ENCODE measurements at regions not wholly inside any gene's neighbourhood (a gene's known extent, or its start where the extent isn't known, plus 50 kb on each side); places are given as distances from the start of the nearest gene placed in this dataset.

- intact Hi-C loops (cut with DNase I; ENCODE audit: low total_unique reads), result no loop called here
- no peak for TF ChIP-seq CTCF (IDR thresholded peaks at IDR 0.05 in 8 of 11, conservative IDR thresholded peaks at IDR 0.05 in 3 of 11)
- TF ChIP-seq POLR2AphosphoS5 (IDR thresholded peaks at IDR 0.05), result no peak
- no peak for TF ChIP-seq POLR2A (IDR thresholded peaks at IDR 0.05)
- H3K27ac ChIP-seq, result no peak overlapping the region
Observed at GRCh38 chr12:93146970-93147369, 217.9 kb upstream of the EEA1 start.

GRCh38 chr12:93148412-93148811 is 219.3 kb upstream of the EEA1 start:
- intact Hi-C loops (cut with DNase I; ENCODE audit: low total_unique reads), result no loop called here
- Histone ChIP-seq H3K36me3 (no peaks in the 10 kb centered on the region), H3K4me1 (no peaks in the 10 kb centered on the region), H3K27me3 (replicated peaks in 1 of 7) (no peaks in the 10 kb centered on the region), H3K4me3 (no peak overlapping the region), H3K9me3 (no peaks in the 10 kb centered on the region), H3K27ac (no peak overlapping the region)
- 83 to 94% (median 84%) methylated on average over 3 of the region's 3 CpGs for WGBS, 5 donors
- TF ChIP-seq POLR2A (IDR thresholded peaks at IDR 0.05) (no peak), POLR2AphosphoS5 (IDR thresholded peaks at IDR 0.05) (no peak), CTCF (IDR thresholded peaks at IDR 0.05 in 8 of 11, conservative IDR thresholded peaks at IDR 0.05 in 3 of 11) (no peak)
- no peak for DNase-seq

More at GRCh38 chr12:93146970-93147369, 217.9 kb upstream of the EEA1 start:
- Histone ChIP-seq H3K9me3 (no peaks in the 10 kb centered on the region), H3K36me3 (no peaks in the 10 kb centered on the region), H3K4me1 (no peaks in the 10 kb centered on the region), H3K27me3 (replicated peaks in 1 of 7) (no peaks in the 10 kb centered on the region), H3K4me3 (no peak overlapping the region)
- DNase-seq, result no peak

- Histone ChIP-seq H3K36me3 (no peaks in the 10 kb centered on the region), H3K9me3 (no peaks in the 10 kb centered on the region), H3K27ac (no peak overlapping the region), H3K4me1 (no peaks in the 10 kb centered on the region), H3K27me3 (replicated peaks in 1 of 7) (no peaks in the 10 kb centered on the region), H3K4me3 (no peak overlapping the region)
- no peak for DNase-seq
- 87 to 98% (median 96%) methylated on average over 2 of the region's 2 CpGs for WGBS, 5 donors
- intact Hi-C loops (cut with DNase I; ENCODE audit: low total_unique reads), result no loop called here
- TF ChIP-seq CTCF (IDR thresholded peaks at IDR 0.05 in 8 of 11, conservative IDR thresholded peaks at IDR 0.05 in 3 of 11) (no peak), POLR2A (IDR thresholded peaks at IDR 0.05) (no peak), POLR2AphosphoS5 (IDR thresholded peaks at IDR 0.05) (no peak)
Observed at GRCh38 chr12:93149229-93149628, 220.1 kb upstream of the EEA1 start.

- Histone ChIP-seq H3K4me3 (no peak overlapping the region), H3K27ac (no peak overlapping the region), H3K9me3 (no peaks in the 10 kb centered on the region), H3K4me1 (no peaks in the 10 kb centered on the region), H3K36me3 (no peaks in the 10 kb centered on the region), H3K27me3 (replicated peaks in 1 of 7) (peaks cover 0 to 6% (median 0%) of the 10 kb centered on the region in 7 donors)
- whole genome bisulfite sequencing, 5 donors, result 92 to 98% (median 94%) methylated on average over 5 of the region's 5 CpGs
- intact Hi-C loops (cut with DNase I; ENCODE audit: low total_unique reads), result no loop called here
- no peak for DNase-seq
- TF ChIP-seq CTCF (IDR thresholded peaks at IDR 0.05 in 8 of 11, conservative IDR thresholded peaks at IDR 0.05 in 3 of 11), result no peak
- TF ChIP-seq POLR2AphosphoS5 (IDR thresholded peaks at IDR 0.05), result no peak
- TF ChIP-seq POLR2A (IDR thresholded peaks at IDR 0.05), result no peak
Observed at GRCh38 chr12:93151079-93151762, 222.1 kb upstream of the EEA1 start.

Measured in spleen (tissue), 11 donors.